ENCODE measurements at regions not wholly inside any gene's neighbourhood (a gene's known extent, or its start where the extent isn't known, plus 50 kb on each side); places are given as distances from the start of the nearest gene placed in this dataset.

GRCh38 chr4:120001850-120002249 is 64.8 kb downstream of the MAD2L1 start:
- TF ChIP-seq CTCF (conservative IDR thresholded peaks at IDR 0.05) (no peak), ZFX (IDR thresholded peaks at IDR 0.05) (no peak)
